Ovary (tissue), 7 donors: ENCODE measurements at regions not wholly inside any gene's neighbourhood (a gene's known extent, or its start where the extent isn't known, plus 50 kb on each side); places are given as distances from the start of the nearest gene placed in this dataset.

Experiments
- DNase-seq, 5 donors: peaks; one replicate each; pipeline ENCODE4 v3.0.0-alpha.2; 2019 to 2020
- H3K27ac ChIP-seq, 2 donors: fragments of 200-600 bp; one replicate each; pipeline versions ENCODE4 v1.5.1 to v1.8.0; 2019 to 2022
- H3K27me3 ChIP-seq: fragments of 200-600 bp; one replicate; pipeline ENCODE4 v1.8.0; 2022
- H3K36me3 ChIP-seq: fragments of 200-600 bp; sonication (generic); one replicate; pipeline ENCODE4 v1.5.1; 2019
- H3K4me1 ChIP-seq: one replicate; pipeline ENCODE4 v1.8.1; 2013; ENCODE audit warnings: mild to moderate bottlenecking, moderate library complexity; ENCODE audit not compliant: insufficient read depth
- H3K4me3 ChIP-seq: fragments of 200-600 bp; sonication (generic); one replicate; pipeline ENCODE4 v1.5.1; 2017
- H3K9me3 ChIP-seq, 2 donors: fragments of 200-600 bp in 1 of 2; sonication (generic) in 1 of 2; one replicate each; pipeline versions ENCODE4 v1.5.1 to v1.8.1; 2013 to 2019; ENCODE audit warnings: mild to moderate bottlenecking in 1 of 2, moderate library complexity in 1 of 2
- CTCF ChIP-seq, 3 donors: fragments of 450-650 bp in 2 of 3; fragments of 200-600 bp in 1 of 3; IDR thresholded peaks; one replicate each; pipeline versions ENCODE4 v1.5.1 to v1.8.0; 2016 to 2022; ENCODE audit warnings: antibody characterized with exemption in 3 of 3, mild to moderate bottlenecking in 1 of 3
- EP300 ChIP-seq: sonication (generic); formaldehyde crosslinking; IDR thresholded peaks from one replicate; pipeline ENCODE4 v1.6.1; 2017; ENCODE audit warnings: antibody characterized with exemption
- POLR2A ChIP-seq: fragments of 450-650 bp; IDR thresholded peaks from one replicate; pipeline ENCODE4 v1.6.1; 2017; ENCODE audit warnings: antibody characterized with exemption, mild to moderate bottlenecking, moderate library complexity
- WGBS, 3 donors: extraction: QIAGEN DNeasy Blood & Tissue Kit in 1 of 3; methylation state at CpG; one replicate each; pipeline versions ENCODE4 v1.1.5 to v1.1.7; 2013 to 2017; 5-methylcytosine and 5-hydroxymethylcytosine counted together
- intact Hi-C, 4 donors: fragments of 100-400 bp; cut with DNase I; formaldehyde crosslinking; loops; one replicate each; pipeline versions ENCODE4 v1.11.0 to v1.15.1; 2022 to 2023
- donor health status: DM: no; HTN: no; CAD: no; lungs with moderate emphysema.
- donor health status: DM: no; HTN: no; CAD: no.
- donor health status: Bipolar disorder and iron deficiency.
- donor health status: DM: no; HTN: no; CAD: no.
- donor health status: DM: yes; HTN: yes; CAD: no.

GRCh38 chr13:111961651-111962192 lies 105.2 kb upstream of the SOX1 start:
- Histone ChIP-seq H3K9me3 (no peaks in the 10 kb centered on the region), H3K4me1 (no peaks in the 10 kb centered on the region), H3K27me3 (no peaks in the 10 kb centered on the region), H3K4me3 (no peak overlapping the region), H3K27ac (no peak overlapping the region), H3K36me3 (no peaks in the 10 kb centered on the region)
- TF ChIP-seq EP300 (no peak), POLR2A (no peak), CTCF (IDR thresholded peaks at IDR 0.05) (no peak)
- WGBS, 3 donors = 70 to 72% (median 71%) methylated on average over 11 of the region's 11 CpGs
- no peak for DNase-seq
- intact Hi-C loops = no loop called here

GRCh38 chr13:111962431-111962891 lies 104.5 kb upstream of the SOX1 start:
- no peaks in the 10 kb centered on the region for H3K36me3 ChIP-seq
- TF ChIP-seq EP300 = no peak
- TF ChIP-seq CTCF (IDR thresholded peaks at IDR 0.05) = no peak
- TF ChIP-seq POLR2A = no peak
- intact Hi-C loops = no loop called here
- WGBS, 3 donors = 84 to 90% (median 87%) methylated on average over 17 of the region's 17 CpGs
- H3K4me3 ChIP-seq = no peak overlapping the region
- no peaks in the 10 kb centered on the region for H3K27me3 ChIP-seq
- H3K27ac ChIP-seq = no peak overlapping the region
- H3K9me3 ChIP-seq = no peaks in the 10 kb centered on the region
- no peaks in the 10 kb centered on the region for H3K4me1 ChIP-seq
- no peak for DNase-seq

GRCh38 chr13:111963031-111963430 lies 103.9 kb upstream of the SOX1 start:
- no peak overlapping the region for H3K4me3 ChIP-seq
- no peak overlapping the region for H3K27ac ChIP-seq
- H3K4me1 ChIP-seq = no peaks in the 10 kb centered on the region
- no peaks in the 10 kb centered on the region for H3K36me3 ChIP-seq
- no peaks in the 10 kb centered on the region for H3K9me3 ChIP-seq
- H3K27me3 ChIP-seq = no peaks in the 10 kb centered on the region
- no peak for TF ChIP-seq POLR2A
- no peak for TF ChIP-seq CTCF (IDR thresholded peaks at IDR 0.05)
- TF ChIP-seq EP300 = no peak
- 86 to 94% (median 87%) methylated on average over 13 of the region's 13 CpGs for WGBS, 3 donors
- no peak for DNase-seq
- intact Hi-C loops = no loop called here

- WGBS, 3 donors = 94 to 95% (median 94%) methylated on average over 28 of the region's 28 CpGs
- no peak for DNase-seq
- intact Hi-C loops = no loop called here
- Histone ChIP-seq H3K27ac (no peak overlapping the region), H3K4me1 (no peaks in the 10 kb centered on the region), H3K9me3 (no peaks in the 10 kb centered on the region), H3K36me3 (no peaks in the 10 kb centered on the region), H3K27me3 (no peaks in the 10 kb centered on the region), H3K4me3 (no peak overlapping the region)
- TF ChIP-seq EP300 (no peak), POLR2A (no peak), CTCF (IDR thresholded peaks at IDR 0.05) (no peak)
Measured at GRCh38 chr13:111964411-111965035, 102.4 kb upstream of the SOX1 start.
